Retinal pigment epithelial cell (primary cell): ENCODE measurements at regions not wholly inside any gene's neighbourhood (a gene's known extent, or its start where the extent isn't known, plus 50 kb on each side); places are given as distances from the start of the nearest gene placed in this dataset.
A peak's percentile ranks its signal among the peaks of the same experiment; 100 is the strongest.

Source experiments
- DNase-seq: peaks from one replicate; pipeline ENCODE4 v3.0.0-alpha.2; 2010; ENCODE audit warnings: low read depth
- H3K4me3 ChIP-seq: 2 replicates; pipeline ENCODE4 v1.5.1; 2011; ENCODE audit warnings: mild to moderate bottlenecking, low read length, control low read depth, moderate library complexity
- TF ChIP-seq, protein P1 (sequence below): conservative IDR thresholded peaks from 2 replicates; pipeline ENCODE4 v1.5.1; 2011; ENCODE audit warnings: low read depth, low read length, control low read depth, inconsistent platforms

DNA sequence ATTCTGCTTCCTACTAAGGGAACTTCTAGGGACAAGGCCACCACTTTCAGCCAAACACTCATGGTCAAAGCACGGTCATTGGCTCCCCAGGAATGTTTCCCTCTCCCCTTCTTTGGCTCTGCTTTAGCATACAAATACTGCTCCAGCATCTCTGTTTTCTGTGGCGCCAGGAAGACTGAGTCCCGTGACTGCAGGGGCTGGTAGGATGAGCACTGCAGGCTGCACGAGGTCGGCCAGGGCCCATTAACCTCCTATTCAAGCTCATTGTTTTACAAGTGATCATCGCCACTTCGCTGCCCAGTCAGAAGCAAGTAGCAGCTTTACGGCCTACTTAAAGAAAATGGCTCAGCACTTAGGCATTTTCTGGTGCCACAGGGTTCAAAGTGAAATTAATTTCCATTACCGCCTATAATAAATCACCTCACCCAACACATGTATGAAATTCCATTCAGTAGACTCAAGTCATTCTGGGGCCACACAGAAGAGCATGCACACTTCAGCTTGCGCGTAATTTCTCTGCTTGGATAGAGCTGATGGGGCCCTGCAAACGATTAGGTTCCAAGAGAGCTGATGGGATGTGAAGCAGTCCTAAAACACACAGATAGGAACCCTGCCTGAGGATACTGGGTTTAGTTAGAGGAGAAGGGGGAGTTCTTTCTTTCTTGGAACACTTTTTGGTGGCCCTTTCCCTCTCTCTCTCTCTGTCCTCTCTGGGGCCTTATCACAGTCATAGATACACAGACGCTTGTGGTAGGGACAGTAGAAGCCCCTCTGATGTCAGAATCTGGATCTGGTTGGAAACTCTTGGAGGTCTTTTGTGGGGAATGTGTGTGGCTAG lies 173.7 kb downstream of the KIF18A start:
- H3K4me3 ChIP-seq = peak overlapping the region; percentile 3
- TF ChIP-seq, protein P1, sequence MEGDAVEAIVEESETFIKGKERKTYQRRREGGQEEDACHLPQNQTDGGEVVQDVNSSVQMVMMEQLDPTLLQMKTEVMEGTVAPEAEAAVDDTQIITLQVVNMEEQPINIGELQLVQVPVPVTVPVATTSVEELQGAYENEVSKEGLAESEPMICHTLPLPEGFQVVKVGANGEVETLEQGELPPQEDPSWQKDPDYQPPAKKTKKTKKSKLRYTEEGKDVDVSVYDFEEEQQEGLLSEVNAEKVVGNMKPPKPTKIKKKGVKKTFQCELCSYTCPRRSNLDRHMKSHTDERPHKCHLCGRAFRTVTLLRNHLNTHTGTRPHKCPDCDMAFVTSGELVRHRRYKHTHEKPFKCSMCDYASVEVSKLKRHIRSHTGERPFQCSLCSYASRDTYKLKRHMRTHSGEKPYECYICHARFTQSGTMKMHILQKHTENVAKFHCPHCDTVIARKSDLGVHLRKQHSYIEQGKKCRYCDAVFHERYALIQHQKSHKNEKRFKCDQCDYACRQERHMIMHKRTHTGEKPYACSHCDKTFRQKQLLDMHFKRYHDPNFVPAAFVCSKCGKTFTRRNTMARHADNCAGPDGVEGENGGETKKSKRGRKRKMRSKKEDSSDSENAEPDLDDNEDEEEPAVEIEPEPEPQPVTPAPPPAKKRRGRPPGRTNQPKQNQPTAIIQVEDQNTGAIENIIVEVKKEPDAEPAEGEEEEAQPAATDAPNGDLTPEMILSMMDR = no peak
- peak; percentile 98 for DNase-seq

DNA sequence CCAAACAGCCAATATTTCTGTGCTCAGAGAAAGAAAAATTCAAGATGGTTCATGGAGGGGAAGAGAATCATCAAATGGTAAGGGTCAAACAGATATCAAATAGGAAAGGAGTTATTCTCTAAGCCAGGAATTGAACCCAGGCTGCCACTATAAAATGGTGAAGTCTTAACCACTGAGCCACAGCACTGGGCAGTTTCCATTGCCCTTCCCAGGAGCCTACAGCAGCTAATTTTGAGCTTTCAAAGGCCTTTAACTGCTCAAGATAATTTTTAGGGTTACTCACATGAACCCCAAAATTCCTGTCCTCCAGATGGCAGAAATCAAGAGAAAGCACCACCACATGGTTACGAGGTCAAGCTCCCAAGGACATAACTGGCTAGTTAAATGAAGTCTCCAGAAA lies 176.2 kb downstream of the KIF18A start:
- TF ChIP-seq, protein P1 = no peak
- no peak for DNase-seq

GRCh38 chr11:27930946-27931345 lies 177.0 kb downstream of the KIF18A start:
- DNase-seq = peak; percentile 68
- TF ChIP-seq, protein P1 = no peak
- H3K4me3 ChIP-seq = no peak overlapping the region

More for the DNA sequence above, 176.2 kb downstream of the KIF18A start:
- no peak overlapping the region for H3K4me3 ChIP-seq

DNA sequence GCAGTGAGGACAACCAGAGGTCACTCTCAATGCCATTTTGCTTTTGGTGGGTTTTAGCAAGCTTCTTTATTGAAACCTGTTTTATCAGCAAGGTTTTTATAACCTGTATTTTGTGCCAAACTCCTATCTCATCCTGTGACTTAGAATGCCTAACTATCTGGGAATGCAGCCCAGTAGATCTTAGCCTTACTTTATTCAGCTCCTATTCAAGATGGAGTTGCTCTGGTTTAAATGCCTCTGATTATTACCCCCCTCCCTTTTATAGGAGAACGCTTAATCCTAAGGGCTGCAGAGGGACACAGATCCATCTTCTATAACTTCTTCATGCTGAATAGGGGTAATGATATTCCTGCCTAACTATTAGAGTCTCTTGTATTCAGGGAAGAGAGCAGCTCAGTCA lies 179.1 kb downstream of the KIF18A start:
- H3K4me3 ChIP-seq = no peak overlapping the region
- TF ChIP-seq, protein P1 = no peak
- no peak for DNase-seq

DNA sequence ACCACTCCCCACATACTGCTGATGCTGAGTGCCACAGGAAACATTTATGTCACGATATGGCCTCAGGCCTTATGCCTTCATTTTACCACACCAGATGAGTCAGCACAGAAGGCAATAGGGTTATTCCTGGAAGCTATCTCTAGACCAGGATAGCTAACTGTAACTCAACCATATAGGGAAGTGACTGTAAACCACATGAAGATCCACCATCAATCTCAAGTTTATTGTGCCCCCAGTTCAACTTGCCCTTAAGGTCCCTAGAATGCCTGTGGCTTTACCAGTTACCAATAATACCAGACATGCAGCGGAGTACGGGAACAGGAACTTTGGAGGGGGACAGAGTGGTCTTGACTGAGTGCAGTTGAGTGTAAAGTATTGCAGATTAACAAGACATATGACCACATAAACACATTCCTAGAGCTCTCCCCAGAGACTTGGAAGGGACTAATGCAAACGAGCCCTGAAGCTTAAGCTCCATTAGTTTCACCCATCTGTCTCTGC lies 180.9 kb downstream of the KIF18A start:
- peak; percentile 80 for DNase-seq
- TF ChIP-seq, protein P1 = no peak
- no peak overlapping the region for H3K4me3 ChIP-seq

GRCh38 chr11:27926486-27926885 lies 181.5 kb downstream of the KIF18A start:
- TF ChIP-seq, protein P1 = no peak
- no peak overlapping the region for H3K4me3 ChIP-seq
- no peak for DNase-seq

DNA sequence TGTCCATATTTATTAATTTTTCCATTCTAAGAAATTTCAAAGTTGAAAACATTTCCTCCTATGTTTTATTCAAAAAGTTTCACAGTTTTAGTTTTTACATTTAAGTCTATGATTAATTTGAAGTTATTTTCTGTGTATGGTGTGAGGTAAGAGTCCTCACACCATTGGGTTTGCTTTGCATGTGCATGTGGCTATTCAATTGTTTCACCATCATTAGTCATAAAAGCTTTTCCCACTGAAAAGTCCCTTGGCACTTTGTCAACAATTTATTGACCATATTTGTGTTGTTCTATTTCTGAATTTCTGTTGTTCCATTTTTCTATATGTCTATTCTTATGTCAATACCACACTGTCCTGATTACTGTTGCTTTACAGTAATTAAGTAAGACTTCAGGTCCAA lies 186.5 kb downstream of the KIF18A start:
- TF ChIP-seq, protein P1 = no peak
- H3K4me3 ChIP-seq = no peak overlapping the region
- DNase-seq = no peak
